Gastroesophageal sphincter (tissue), 4 donors: ENCODE measurements at regions not wholly inside any gene's neighbourhood (a gene's known extent, or its start where the extent isn't known, plus 50 kb on each side); places are given as distances from the start of the nearest gene placed in this dataset.

Source experiments
- ATAC-seq: fragments of 150-250 bp; one replicate; pipeline ENCODE4 v1.9.1; 2016; ENCODE audit warnings: mild to moderate bottlenecking, moderate library complexity
- H3K27ac ChIP-seq, 4 donors: fragments of 200-600 bp; sonication (generic) in 3 of 4; 1 replicate in 3 of 4; 2 replicates in 1 of 4; pipeline ENCODE4 v1.5.1; 2016 to 2019
- H3K27me3 ChIP-seq: fragments of 200-600 bp; sonication (generic); one replicate; pipeline ENCODE4 v1.5.1; 2019
- H3K36me3 ChIP-seq, 2 donors: fragments of 200-600 bp; sonication (generic); one replicate each; pipeline ENCODE4 v1.5.1; 2019; ENCODE audit warnings: control low read depth in 1 of 2
- H3K4me1 ChIP-seq, 3 donors: fragments of 200-600 bp; sonication (generic); 1 replicate in 2 of 3; 2 replicates in 1 of 3; pipeline ENCODE4 v1.5.1; 2016 to 2019; ENCODE audit warnings: control low read depth in 2 of 3
- H3K4me3 ChIP-seq, 2 donors: fragments of 200-600 bp; sonication (generic); one replicate each; pipeline ENCODE4 v1.5.1; 2019; ENCODE audit warnings: mild to moderate bottlenecking in 1 of 2, moderate library complexity in 1 of 2
- H3K9me3 ChIP-seq, 3 donors: fragments of 200-600 bp; sonication (generic); one replicate each; pipeline ENCODE4 v1.5.1; 2017 to 2019; ENCODE audit warnings: control low read depth in 2 of 3
- EP300 ChIP-seq: sonication (generic); formaldehyde crosslinking; IDR thresholded peaks from one replicate; pipeline ENCODE4 v1.6.1; 2017; ENCODE audit warnings: antibody characterized with exemption, mild to moderate bottlenecking
- POLR2A ChIP-seq, 2 donors: fragments of 450-650 bp; IDR thresholded peaks; one replicate each; pipeline ENCODE4 v1.6.1; 2017; ENCODE audit warnings: antibody characterized with exemption in 2 of 2, mild to moderate bottlenecking in 2 of 2, moderate library complexity in 1 of 2
- POLR2AphosphoS5 ChIP-seq: sonication (generic); formaldehyde crosslinking; IDR thresholded peaks from one replicate; pipeline ENCODE4 v1.6.1; 2017; ENCODE audit warnings: antibody characterized with exemption
- WGBS, 2 donors: methylation state at CpG; one replicate each; pipeline ENCODE4 v1.1.5; 2018; ENCODE audit warnings: low coverage in 1 of 2; 5-methylcytosine and 5-hydroxymethylcytosine counted together
- TF ChIP-seq, protein P1 (sequence below), 4 experiments: fragments of 200-600 bp in 2 of 4; fragments of 450-650 bp in 2 of 4; sonication (generic) in 1 of 4; IDR thresholded peaks; one replicate each; pipeline ENCODE4 v1.5.1; 2017 to 2019; ENCODE audit warnings: antibody characterized with exemption in 4 of 4, mild to moderate bottlenecking in 2 of 4, moderate library complexity in 2 of 4

DNA sequence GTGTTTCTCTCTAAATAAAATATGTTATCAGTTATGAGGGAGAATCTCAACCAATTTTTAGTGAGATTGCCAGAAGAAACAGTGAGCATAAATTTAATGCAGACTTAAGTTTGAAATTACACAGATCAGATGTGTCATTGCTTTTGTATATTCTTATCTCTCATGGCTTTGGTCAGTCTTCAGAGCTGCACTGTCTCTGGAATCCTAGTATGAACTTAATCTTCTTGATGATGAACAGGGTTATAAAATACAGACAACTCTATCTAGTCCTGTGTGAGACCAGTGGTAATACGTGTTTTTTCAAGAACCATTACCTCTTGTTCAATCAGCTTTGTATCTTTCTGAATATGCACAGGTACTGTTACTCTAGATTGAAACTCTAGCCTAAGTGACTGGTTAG lies 528.0 kb downstream of the DACH1 start:
- Histone ChIP-seq H3K36me3 (no peaks in the 10 kb centered on the region), H3K4me3 (no peak overlapping the region), H3K27me3 (no peaks in the 10 kb centered on the region), H3K27ac (no peak overlapping the region), H3K4me1 (no peaks in the 10 kb centered on the region), H3K9me3 (no peaks in the 10 kb centered on the region)
- no peak for ATAC-seq
- WGBS, 2 donors, result 54 to 70% methylated on average over 1 of the region's 1 CpG
- TF ChIP-seq POLR2A (IDR thresholded peaks at IDR 0.05) (no peak), POLR2AphosphoS5 (no peak), EP300 (no peak)
- TF ChIP-seq, protein P1, sequence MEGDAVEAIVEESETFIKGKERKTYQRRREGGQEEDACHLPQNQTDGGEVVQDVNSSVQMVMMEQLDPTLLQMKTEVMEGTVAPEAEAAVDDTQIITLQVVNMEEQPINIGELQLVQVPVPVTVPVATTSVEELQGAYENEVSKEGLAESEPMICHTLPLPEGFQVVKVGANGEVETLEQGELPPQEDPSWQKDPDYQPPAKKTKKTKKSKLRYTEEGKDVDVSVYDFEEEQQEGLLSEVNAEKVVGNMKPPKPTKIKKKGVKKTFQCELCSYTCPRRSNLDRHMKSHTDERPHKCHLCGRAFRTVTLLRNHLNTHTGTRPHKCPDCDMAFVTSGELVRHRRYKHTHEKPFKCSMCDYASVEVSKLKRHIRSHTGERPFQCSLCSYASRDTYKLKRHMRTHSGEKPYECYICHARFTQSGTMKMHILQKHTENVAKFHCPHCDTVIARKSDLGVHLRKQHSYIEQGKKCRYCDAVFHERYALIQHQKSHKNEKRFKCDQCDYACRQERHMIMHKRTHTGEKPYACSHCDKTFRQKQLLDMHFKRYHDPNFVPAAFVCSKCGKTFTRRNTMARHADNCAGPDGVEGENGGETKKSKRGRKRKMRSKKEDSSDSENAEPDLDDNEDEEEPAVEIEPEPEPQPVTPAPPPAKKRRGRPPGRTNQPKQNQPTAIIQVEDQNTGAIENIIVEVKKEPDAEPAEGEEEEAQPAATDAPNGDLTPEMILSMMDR (IDR thresholded peaks at IDR 0.05), result no peak

DNA sequence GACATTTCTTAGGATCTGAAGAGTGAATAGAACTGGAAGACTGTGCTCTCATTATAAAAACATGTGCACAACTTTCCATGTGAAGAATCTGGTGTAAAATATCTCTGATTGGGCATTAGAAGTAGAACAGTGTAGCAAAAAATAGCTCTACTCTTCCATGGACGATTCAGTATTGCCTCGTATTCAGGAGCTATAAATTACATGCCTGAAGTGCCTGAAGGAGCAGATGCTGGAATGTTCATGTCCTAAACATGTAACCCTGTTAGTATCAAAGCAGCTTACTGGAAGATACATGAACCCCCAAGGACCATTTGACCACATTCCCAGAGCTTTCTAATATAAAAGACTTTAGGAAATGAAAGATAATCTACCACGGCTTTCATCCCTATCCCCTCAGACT lies 528.9 kb downstream of the DACH1 start:
- no peaks in the 10 kb centered on the region for H3K9me3 ChIP-seq
- no peaks in the 10 kb centered on the region for H3K36me3 ChIP-seq
- no peaks in the 10 kb centered on the region for H3K27me3 ChIP-seq
- H3K27ac ChIP-seq, result no peak overlapping the region
- no peaks in the 10 kb centered on the region for H3K4me1 ChIP-seq
- H3K4me3 ChIP-seq, result no peak overlapping the region
- TF ChIP-seq POLR2AphosphoS5 (no peak), POLR2A (IDR thresholded peaks at IDR 0.05) (no peak), EP300 (no peak)
- TF ChIP-seq, protein P1 (IDR thresholded peaks at IDR 0.05), result no peak
- WGBS, 2 donors, result 69 to 72% methylated on average over 3 of the region's 3 CpGs
- ATAC-seq, result no peak

DNA sequence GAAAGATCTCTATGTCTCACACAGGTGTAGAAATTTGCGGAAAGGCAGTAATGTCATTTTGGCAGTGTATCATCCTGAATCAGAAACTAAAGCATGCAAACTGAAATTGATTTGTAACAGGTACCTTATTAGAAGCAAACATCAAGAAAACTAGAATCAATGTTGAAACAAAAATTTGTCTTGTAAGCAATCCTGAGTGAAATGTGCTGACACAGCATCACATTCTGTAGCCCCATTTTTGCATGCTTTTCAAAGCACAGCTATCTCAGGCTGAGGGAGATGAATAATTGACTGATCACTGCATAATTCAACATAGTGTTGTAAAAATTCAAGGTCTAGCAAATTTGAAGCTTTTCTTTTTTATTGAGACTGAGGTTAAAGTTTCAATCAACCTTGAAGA lies 539.7 kb downstream of the DACH1 start:
- no peak for TF ChIP-seq EP300
- TF ChIP-seq, protein P1 (IDR thresholded peaks at IDR 0.05), result no peak
- TF ChIP-seq POLR2A (IDR thresholded peaks at IDR 0.05), result no peak
- TF ChIP-seq POLR2AphosphoS5, result no peak
- H3K4me3 ChIP-seq, result no peak overlapping the region
- H3K27ac ChIP-seq, result no peak overlapping the region
- H3K4me1 ChIP-seq, result no peaks in the 10 kb centered on the region
- H3K36me3 ChIP-seq, result no peaks in the 10 kb centered on the region
- no peak for ATAC-seq
- no peaks in the 10 kb centered on the region for H3K27me3 ChIP-seq
- WGBS, 2 donors, result 83% methylated on average over 1 of the region's 1 CpG; no CpG with 5 or more reads in 1 of the 2 donors
- H3K9me3 ChIP-seq, result no peaks in the 10 kb centered on the region

DNA sequence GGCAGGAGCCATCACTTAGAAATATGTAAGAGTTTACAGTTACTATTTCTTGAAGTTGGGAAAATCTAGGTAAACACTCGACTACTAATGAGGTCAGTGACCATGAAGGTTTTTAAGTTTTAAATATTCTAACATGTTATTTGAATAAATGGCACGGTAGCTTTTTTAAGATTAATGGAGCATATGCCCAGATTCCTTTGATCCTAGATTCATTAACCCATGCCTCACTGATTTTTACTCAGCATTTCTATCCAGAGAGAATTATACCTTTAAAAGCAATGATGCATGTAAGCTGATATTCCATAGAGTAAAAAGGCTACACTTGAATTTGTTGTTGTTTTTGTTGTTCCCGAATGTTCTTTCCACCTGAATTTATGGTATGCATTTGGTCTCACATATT lies 541.4 kb downstream of the DACH1 start:
- peaks cover 0 to 5% (median 0%) of the 10 kb centered on the region in 3 donors for H3K9me3 ChIP-seq
- 71 to 87% methylated on average over 3 of the region's 3 CpGs for WGBS, 2 donors
- H3K4me3 ChIP-seq, result no peak overlapping the region
- no peak overlapping the region for H3K27ac ChIP-seq
- TF ChIP-seq POLR2AphosphoS5 (no peak), POLR2A (IDR thresholded peaks at IDR 0.05) (no peak), EP300 (no peak)
- TF ChIP-seq, protein P1 (IDR thresholded peaks at IDR 0.05), result no peak
- H3K4me1 ChIP-seq, result no peaks in the 10 kb centered on the region
- no peaks in the 10 kb centered on the region for H3K36me3 ChIP-seq
- ATAC-seq, result no peak
- H3K27me3 ChIP-seq, result no peaks in the 10 kb centered on the region

DNA sequence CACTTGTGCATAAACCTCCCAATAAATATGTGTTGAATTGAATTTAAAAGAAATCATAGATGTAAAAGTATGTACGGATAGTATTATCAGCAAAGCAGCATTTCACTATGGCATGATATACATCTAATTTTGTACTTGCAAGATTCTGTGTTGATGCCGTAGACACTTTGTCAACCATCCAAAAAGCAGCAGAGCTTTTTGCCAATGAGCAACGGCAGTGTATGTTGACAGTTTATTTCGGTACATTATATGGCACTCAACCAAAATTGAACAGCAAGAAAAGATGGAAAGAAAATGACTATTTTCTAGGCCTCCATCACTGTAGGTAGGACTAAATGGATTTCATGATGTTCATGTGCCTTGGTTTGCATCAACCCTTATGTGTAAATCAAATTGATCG lies 543.7 kb downstream of the DACH1 start:
- TF ChIP-seq EP300, result no peak
- no peak for TF ChIP-seq POLR2A (IDR thresholded peaks at IDR 0.05)
- no peak for TF ChIP-seq POLR2AphosphoS5
- TF ChIP-seq, protein P1 (IDR thresholded peaks at IDR 0.05), result no peak
- Histone ChIP-seq H3K4me1 (no peaks in the 10 kb centered on the region), H3K36me3 (no peaks in the 10 kb centered on the region), H3K4me3 (no peak overlapping the region), H3K27ac (no peak overlapping the region), H3K9me3 (peaks cover 0 to 12% (median 0%) of the 10 kb centered on the region in 3 donors), H3K27me3 (no peaks in the 10 kb centered on the region)
- ATAC-seq, result no peak
- 71 to 78% methylated on average over 5 of the region's 5 CpGs for WGBS, 2 donors
